ENCODE measurements at regions not wholly inside any gene's neighbourhood (a gene's known extent, or its start where the extent isn't known, plus 50 kb on each side); places are given as distances from the start of the nearest gene placed in this dataset.

DNA sequence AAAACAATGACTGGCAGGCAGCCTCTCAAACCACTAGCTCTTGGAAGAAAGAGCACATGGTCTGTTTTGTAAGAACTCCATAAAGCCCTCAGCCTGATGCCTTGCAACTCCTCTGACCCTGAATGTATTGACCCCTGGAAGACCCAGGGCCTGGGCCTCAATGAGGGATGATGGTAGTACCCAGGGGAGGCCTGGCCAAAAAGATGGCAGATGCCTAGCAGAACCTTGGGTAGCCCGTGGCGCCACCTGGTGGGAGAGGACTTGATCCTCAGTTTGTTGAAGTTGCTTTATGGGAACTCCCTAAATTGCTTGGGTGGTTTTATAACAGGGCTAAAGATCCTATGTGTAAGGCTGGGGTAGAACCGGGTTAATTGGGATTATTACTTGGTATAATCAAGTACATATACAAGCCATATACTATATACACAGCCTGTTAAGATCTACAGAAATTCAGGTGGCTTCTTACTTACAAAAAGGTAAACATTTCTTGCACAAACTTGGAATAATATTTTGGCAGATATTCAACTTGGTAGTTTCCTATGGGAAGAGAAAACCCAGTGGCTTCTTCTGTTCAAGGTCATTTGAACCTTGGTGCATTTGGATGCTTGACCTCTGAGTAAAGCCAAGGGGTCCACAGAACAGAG, 95.8 kb upstream of the CACUL1 start:
- DNase-seq (ENCODE audit: low read depth, low spot score), result no peak
- POLR2A ChIA-PET, result no interaction called here
- TF ChIP-seq, protein P1, sequence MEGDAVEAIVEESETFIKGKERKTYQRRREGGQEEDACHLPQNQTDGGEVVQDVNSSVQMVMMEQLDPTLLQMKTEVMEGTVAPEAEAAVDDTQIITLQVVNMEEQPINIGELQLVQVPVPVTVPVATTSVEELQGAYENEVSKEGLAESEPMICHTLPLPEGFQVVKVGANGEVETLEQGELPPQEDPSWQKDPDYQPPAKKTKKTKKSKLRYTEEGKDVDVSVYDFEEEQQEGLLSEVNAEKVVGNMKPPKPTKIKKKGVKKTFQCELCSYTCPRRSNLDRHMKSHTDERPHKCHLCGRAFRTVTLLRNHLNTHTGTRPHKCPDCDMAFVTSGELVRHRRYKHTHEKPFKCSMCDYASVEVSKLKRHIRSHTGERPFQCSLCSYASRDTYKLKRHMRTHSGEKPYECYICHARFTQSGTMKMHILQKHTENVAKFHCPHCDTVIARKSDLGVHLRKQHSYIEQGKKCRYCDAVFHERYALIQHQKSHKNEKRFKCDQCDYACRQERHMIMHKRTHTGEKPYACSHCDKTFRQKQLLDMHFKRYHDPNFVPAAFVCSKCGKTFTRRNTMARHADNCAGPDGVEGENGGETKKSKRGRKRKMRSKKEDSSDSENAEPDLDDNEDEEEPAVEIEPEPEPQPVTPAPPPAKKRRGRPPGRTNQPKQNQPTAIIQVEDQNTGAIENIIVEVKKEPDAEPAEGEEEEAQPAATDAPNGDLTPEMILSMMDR (IDR thresholded peaks at IDR 0.05; ENCODE audit: insufficient read depth, low read length, missing control alignments), result peak; percentile 48
- no peak overlapping the region for H3K4me3 ChIP-seq (ENCODE audit: low read depth, low read length)
- CTCF ChIA-PET, result interaction anchor here (0.6 to 1.9 kb wide), 4 partner anchors 8 to 282 kb away, joined by 3 to 19 read pairs (median 4); no protein-coding TSS in a partner anchor

GRCh38 chr10:118851062-118852035, 96.6 kb upstream of the CACUL1 start:
- TF ChIP-seq, protein P1 (IDR thresholded peaks at IDR 0.05; ENCODE audit: insufficient read depth, low read length, missing control alignments), result no peak
- ChIA-PET POLR2A (no interaction called here), CTCF (no interaction called here)
- DNase-seq (ENCODE audit: low read depth, low spot score), result no peak
- H3K4me3 ChIP-seq (ENCODE audit: low read depth, low read length), result no peak overlapping the region

GRCh38 chr10:118853916-118854315, 99.1 kb upstream of the CACUL1 start:
- no peak overlapping the region for H3K4me3 ChIP-seq (ENCODE audit: low read depth, low read length)
- ChIA-PET CTCF (interaction anchor here (0.9 to 1.2 kb wide), 2 partner anchors 13 to 285 kb away, joined by 3 read pairs; no protein-coding TSS in a partner anchor), POLR2A (no interaction called here)
- no peak for DNase-seq (ENCODE audit: low read depth, low spot score)
- TF ChIP-seq, protein P1 (IDR thresholded peaks at IDR 0.05; ENCODE audit: insufficient read depth, low read length, missing control alignments), result no peak

DNA sequence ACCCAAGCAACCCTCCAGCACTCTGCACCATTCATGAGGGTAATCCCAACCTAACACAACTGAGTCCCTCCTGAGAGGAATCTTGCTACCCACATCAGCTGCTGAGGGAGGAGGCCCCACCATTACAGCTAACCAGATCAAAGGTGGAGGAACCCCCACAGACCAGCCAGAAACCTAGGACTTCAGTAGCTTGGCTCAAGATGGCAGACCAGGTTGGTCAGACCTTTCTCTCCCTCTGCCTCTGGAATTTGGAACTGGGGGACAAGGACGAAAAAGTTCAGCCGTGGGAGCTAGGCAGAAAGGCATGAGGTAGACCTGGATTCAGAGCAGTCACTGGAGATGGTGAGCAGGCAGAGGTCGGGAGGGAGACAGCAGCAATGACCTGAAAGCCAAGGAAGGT, 101.3 kb upstream of the CACUL1 start:
- no peak overlapping the region for H3K4me3 ChIP-seq (ENCODE audit: low read depth, low read length)
- ChIA-PET POLR2A (no interaction called here), CTCF (no interaction called here)
- TF ChIP-seq, protein P1 (IDR thresholded peaks at IDR 0.05; ENCODE audit: insufficient read depth, low read length, missing control alignments), result no peak
- no peak for DNase-seq (ENCODE audit: low read depth, low spot score)

DNA sequence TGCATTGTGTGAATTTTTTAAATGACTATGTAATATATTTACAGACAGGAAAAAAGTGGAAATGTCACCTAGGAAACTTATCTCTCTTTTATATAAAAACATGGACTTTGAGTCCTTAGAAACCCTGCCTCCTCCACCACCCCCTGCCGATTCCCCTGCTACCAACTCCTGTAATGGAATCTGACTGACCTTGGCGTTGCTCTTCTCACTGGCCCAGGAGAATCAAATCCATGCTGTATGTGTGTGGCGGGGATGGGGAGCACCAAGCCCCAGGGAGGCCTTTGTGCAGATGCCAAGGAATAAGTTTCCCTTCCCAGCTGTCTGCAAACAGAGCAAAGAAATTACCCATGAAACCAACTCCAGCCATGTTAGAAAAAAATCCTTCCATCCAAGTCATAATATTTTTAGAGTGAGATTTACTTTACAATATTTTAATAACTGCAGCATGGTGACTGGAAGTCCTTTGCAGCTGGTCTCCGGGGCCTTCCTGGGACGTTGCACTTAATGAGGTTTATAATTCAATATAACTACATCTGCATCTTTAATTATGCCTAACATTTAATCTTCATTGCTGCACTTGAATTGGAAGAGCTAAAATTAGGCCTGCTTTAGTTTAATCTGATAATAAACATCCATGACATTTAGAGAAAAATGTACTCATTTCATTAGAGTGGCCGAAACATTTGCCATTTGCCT, 111.4 kb upstream of the CACUL1 start:
- DNase-seq (ENCODE audit: low read depth, low spot score), result no peak
- no peak overlapping the region for H3K4me3 ChIP-seq (ENCODE audit: low read depth, low read length)
- ChIA-PET POLR2A (no interaction called here), CTCF (no interaction called here)
- TF ChIP-seq, protein P1 (IDR thresholded peaks at IDR 0.05; ENCODE audit: insufficient read depth, low read length, missing control alignments), result no peak

DNA sequence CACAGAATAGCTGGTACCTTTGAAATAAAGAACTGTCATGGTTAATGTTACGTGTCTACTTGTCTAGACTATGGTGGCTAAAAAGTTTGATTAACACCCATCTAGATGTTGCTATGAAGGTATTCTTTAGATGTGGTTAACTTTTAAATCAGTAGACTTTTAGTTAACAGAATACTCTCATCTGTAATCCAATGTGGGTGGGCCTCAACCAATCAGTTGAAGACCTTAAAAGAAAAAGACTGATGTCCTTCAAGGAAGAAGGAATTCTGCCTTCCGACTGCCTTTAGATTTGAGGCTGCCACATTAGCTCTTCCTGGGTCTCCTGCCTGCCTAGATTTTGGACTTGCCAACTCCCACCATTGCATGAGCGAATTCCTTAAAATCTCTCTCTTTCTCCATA, 113.0 kb upstream of the CACUL1 start:
- POLR2A ChIA-PET, result no interaction called here
- CTCF ChIA-PET, result no interaction called here
- TF ChIP-seq, protein P1 (IDR thresholded peaks at IDR 0.05; ENCODE audit: insufficient read depth, low read length, missing control alignments), result no peak

More for the DNA sequence above, 113.0 kb upstream of the CACUL1 start:
- H3K4me3 ChIP-seq (ENCODE audit: low read depth, low read length), result no peak overlapping the region
- no peak for DNase-seq (ENCODE audit: low read depth, low spot score)

All from AG04449 (cell line).